Midbrain (tissue), 1 donor: ENCODE measurements at regions not wholly inside any gene's neighbourhood (a gene's known extent, or its start where the extent isn't known, plus 50 kb on each side); places are given as distances from the start of the nearest gene placed in this dataset.
A peak's percentile ranks its signal among the peaks of the same experiment; 100 is the strongest.
"Not testable (repeated sequence)": the region's sequence is repeated elsewhere in the genome, so short reads cannot be mapped to it uniquely, and the experiment has no call there.

Experiments used
- DNase-seq: peaks from one replicate; lab custom pipeline; 2025; lab: John Stamatoyannopoulos, UW

- no peak for DNase-seq
Observed at GRCh38 chr3:40753291-40753770, 228.6 kb downstream of the ZNF621 start.

DNA sequence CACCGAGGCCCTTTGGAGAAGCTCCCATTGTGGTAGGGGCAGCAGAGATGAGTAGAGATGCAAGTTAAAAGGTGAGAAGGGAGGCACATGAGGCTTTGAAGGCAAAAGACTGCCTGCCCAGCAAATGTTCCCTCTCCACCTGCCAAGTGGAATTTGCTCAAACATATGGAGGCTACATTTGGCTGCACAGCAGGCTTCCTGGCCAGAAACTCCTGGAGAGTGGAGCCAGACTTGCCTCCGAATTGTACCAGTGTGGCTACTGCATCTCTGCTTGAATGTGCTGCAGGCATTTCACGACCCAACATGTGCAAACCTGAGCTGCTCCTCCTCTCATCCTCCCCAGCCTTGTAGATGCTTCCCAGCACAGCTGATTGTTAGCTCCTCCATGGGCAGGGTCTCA is 229.2 kb downstream of the ZNF621 start:
- DNase-seq = no peak

- DNase-seq = no peak
Observed at GRCh38 chr3:40754994-40755393, 230.2 kb downstream of the ZNF621 start.

- DNase-seq = no peak
Observed at GRCh38 chr3:40756500-40756899, 231.7 kb downstream of the ZNF621 start.

DNA sequence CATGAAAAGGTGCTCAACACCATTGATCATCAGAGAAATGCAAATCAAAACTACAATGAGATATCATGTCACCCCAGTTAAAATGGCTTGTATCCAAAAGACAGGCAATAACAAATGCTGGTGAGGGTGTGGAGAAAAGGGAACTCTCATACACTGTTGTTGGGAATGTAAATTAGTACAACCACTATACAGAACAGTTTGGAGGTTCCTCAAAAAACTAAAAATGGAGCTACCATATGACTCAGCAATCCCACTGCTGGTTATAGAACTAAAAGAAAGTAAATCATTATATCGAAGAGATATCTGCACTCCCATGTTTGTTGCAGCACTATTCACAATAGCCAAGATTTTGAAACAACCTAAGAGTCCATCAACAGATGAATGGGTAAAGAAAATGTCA is 238.0 kb downstream of the ZNF621 start:
- DNase-seq = not testable (repeated sequence)

DNA sequence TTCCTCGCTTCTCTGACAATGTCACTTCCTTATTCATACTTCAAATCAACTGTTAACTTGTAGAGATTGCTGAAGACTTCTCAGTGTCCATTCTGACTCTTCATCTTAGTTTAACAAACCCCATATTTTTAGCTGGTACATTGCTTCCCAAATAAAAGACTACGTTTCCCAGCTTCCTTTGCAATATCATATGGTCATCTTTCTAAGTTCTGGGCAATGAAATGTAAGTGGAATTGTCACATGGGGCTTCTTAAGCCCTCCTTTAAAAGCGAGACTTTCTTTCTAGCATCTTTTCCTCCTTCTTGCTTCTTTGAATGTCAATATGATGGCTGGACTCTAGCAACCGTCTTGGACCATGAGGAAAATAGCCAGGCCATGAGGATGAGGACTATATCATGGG is 239.0 kb downstream of the ZNF621 start:
- DNase-seq = no peak

DNA sequence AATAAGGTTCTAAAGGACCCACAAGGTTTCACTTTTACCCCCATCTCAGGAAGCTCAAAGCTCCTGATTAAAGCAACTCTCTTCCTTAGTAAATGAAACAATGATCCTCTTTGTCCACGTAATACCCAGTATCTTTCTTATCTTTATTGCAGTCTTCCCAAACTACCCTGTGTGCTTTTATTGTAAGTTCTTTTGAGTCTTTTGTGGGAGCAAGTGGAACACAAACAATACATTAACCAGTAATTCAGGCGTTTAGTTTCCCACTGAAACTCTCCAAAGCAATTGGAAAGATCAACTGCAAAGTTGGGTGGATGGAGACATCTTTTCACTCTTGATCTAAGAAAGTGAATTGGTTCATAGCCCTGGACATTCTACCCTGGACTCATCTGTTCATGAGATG is 240.0 kb downstream of the ZNF621 start:
- no peak for DNase-seq

DNA sequence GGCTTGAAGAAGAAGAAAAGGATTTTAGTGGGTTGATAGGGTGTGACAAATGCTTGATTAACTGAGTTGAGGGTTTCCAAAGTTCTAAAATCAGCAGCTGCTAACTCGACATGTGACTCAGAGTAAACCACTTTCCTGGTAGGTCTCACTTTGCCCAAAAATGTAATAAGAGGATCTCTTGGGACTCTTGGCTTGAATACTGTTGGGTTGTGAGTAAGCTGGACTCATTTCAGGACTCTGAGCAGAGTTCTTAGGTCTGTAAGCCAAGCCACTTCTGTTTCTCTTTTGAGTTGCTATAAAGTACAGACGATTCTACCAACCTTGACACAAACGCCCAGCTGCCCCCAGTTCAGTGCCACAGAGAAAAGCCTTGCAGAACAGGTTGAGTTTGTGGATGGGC is 241.1 kb downstream of the ZNF621 start:
- no peak for DNase-seq

- no peak for DNase-seq
Observed at GRCh38 chr3:40766396-40766795, 241.6 kb downstream of the ZNF621 start.

GRCh38 chr3:40768046-40768445 is 243.3 kb downstream of the ZNF621 start:
- DNase-seq = no peak

DNA sequence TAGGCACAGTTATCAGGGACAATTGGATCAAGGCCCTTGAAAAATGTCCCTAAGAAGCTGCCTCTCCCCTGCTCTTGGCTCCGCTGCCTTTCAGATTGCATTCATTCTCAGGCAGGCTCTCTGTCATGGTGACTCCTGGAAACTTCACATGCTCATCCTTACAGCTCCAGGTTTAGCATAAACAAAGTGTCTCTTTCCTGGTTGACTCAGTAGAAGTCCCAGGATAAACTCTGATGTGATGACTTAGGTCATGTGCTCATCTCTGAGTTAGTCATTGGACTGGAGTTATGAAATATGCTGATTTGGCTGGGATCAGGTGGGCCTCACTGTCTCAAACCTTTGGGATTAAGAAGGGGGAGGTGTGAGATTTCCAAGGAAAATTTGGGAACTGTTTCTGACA is 243.8 kb downstream of the ZNF621 start:
- DNase-seq = no peak

GRCh38 chr3:40770061-40770460 is 245.3 kb downstream of the ZNF621 start:
- no peak for DNase-seq

GRCh38 chr3:40771112-40771511 is 246.4 kb downstream of the ZNF621 start:
- no peak for DNase-seq

DNA sequence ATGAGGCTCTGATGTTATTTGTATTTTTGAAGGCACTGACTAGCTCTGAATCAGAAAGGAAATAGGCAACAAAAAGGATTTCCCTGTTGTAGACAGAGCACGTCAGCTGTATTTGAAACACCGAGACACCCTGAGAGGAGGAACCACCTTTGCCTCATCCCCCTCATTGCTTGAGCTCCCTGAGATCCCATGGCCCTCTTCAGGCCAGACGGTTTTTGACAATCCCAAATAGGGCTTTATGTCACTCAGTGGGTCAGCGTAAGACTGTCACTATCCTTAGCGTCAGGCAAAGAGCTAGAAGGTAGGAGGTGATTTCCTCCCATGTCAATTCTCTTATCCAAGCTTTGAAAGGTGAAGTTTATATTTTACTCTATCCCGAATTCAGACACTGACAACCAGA is 254.3 kb downstream of the ZNF621 start:
- no peak for DNase-seq

GRCh38 chr3:40780291-40780924 is 255.6 kb downstream of the ZNF621 start:
- DNase-seq = peak; percentile 86

DNA sequence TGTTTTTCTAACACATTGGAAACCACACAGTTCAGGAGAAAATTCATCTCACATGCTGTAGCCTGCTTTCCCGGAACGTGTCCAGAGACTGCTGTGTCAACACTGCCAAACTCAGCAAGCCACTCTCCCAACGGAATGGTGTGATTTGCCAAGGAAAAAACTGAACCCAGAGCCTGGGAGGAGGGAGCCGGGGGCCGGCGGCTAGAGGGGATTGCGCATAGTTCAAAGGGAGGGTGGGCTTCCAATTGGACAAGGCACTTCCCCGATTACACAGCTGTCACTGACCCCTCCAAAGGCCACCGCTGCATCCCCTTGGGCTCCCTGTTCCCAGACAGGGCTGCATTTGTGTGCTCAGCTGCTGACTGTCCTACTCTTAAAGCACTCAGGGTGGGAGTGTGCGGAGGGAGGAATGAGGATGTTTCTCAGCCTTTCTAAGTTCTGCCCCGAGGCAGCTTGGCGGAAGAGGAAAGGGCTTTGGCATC is 256.2 kb downstream of the ZNF621 start:
- DNase-seq = no peak

- no peak for DNase-seq
Observed at GRCh38 chr3:40782111-40782721, 257.5 kb downstream of the ZNF621 start.

- DNase-seq = no peak
Observed at GRCh38 chr3:40790746-40791145, 266.0 kb downstream of the ZNF621 start.

DNA sequence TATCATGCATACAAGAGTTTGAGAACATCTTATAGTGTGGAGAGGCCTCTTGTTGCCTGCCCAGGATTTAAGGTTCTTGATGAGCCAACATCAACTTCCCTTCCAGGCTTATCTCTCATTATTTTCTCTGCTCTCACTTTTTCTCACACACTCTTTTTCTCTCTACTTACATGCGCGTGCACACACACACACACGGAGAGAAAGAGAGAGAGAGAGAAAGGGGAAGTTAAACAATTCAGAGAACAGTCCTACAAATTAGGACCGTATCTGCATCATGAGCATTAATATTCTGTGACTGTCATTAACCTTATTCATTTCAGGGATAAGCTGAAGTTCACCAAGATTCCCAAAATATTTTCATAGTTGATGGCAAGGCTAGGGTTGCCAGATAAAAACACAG is 269.0 kb downstream of the ZNF621 start:
- no peak for DNase-seq

DNA sequence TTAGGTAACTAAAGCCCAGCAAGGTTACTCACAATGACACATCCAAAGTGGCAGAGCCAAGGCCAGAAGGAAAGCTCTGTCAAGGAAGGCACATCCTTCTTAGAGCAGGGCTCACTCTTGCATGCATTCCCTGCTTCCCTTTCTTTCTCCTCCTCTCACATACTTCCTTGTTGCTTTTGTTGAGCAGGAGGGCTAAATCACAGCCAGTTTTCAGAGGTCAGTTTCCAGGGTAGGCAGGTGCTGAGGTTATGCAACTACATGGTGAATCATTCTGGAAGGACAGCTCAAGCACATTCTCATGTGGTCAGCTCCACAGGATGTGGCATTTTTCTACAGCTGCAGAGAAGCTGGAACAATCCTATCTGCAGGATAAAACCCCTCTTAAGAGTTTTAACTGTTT is 275.6 kb downstream of the ZNF621 start:
- no peak for DNase-seq

- no peak for DNase-seq
Observed at GRCh38 chr3:40801284-40801741, 276.6 kb downstream of the ZNF621 start.

DNA sequence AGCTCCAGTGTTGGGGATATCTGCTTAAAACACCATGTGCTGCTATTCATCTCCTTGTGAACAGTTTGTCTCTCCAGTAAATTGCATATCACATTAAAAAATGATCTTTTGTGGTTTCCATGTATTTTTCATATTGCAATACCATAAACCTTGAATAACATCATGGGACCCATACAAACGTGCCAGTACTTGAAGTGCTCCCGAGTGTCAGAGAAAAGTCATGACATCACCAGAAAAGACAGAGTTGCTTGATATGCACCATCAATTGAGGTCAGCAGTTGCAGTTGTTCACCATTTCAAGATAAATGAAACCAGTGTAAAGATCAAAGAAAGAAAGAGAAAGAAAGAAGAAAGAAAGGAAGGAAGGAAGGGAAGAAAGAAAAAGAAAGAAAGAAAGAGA is 278.6 kb downstream of the ZNF621 start:
- DNase-seq = no peak

- no peak for DNase-seq
Observed at GRCh38 chr3:40805456-40805855, 280.7 kb downstream of the ZNF621 start.

DNA sequence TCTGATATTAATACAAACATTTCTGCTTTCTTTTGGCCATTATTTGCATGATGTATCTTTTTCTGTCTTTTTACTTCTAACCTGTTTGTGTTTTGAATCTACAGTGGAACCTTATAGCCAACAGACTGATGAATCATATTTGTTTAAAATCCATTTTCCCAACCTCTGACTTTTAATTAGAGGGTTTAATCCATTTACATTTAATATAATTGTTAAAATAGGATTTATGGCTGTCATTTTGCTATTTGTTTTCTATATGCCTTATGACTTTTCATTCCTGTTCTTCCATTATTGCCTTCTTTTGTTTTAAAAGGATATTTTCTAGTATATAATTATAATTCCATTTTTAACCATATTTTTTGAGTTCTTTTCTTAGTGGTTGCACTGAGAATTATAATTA is 286.1 kb downstream of the ZNF621 start:
- DNase-seq = no peak
